H9 (cell line): ENCODE measurements at regions not wholly inside any gene's neighbourhood (a gene's known extent, or its start where the extent isn't known, plus 50 kb on each side); places are given as distances from the start of the nearest gene placed in this dataset.

ENCODE experiments used
- DNase-seq: peaks from one replicate; pipeline ENCODE4 v3.0.0-alpha.2; 2017
- H2AFZ ChIP-seq: one replicate; pipeline ENCODE4 v1.6.1; 2013; ENCODE audit warnings: mild to moderate bottlenecking, low read length, control low read depth, moderate library complexity
- H2AK5ac ChIP-seq: 2 replicates; pipeline ENCODE4 v1.6.1; 2013; ENCODE audit warnings: low read length, control low read depth, mixed read lengths; ENCODE audit not compliant: insufficient read length
- H2BK120ac ChIP-seq: one replicate; pipeline ENCODE4 v1.6.1; 2013; ENCODE audit warnings: low read depth, mild to moderate bottlenecking, low read length, control low read depth, inconsistent platforms; ENCODE audit not compliant: poor library complexity, severe bottlenecking
- H2BK12ac ChIP-seq: 2 replicates; pipeline ENCODE4 v1.6.1; 2013; ENCODE audit warnings: low read length, control low read depth, mixed read lengths, low read depth; ENCODE audit not compliant: insufficient read length
- H2BK15ac ChIP-seq: 2 replicates; pipeline ENCODE4 v1.6.1; 2013; ENCODE audit warnings: low read depth, low read length, control low read depth
- H2BK20ac ChIP-seq: one replicate; pipeline ENCODE4 v1.6.1; 2013; ENCODE audit warnings: low read depth, mild to moderate bottlenecking, low read length, control low read depth, inconsistent platforms; ENCODE audit not compliant: poor library complexity, severe bottlenecking
- H2BK5ac ChIP-seq: 2 replicates; pipeline ENCODE4 v1.6.1; 2013; ENCODE audit warnings: low read length, control low read depth, mixed read lengths; ENCODE audit not compliant: insufficient read length
- H3K14ac ChIP-seq: 2 replicates; pipeline ENCODE4 v1.6.1; 2013; ENCODE audit warnings: low read length, control low read depth; ENCODE audit not compliant: insufficient read depth
- H3K18ac ChIP-seq: 2 replicates; pipeline ENCODE4 v1.6.1; 2013; ENCODE audit warnings: low read depth, mild to moderate bottlenecking, mixed read lengths, low read length, control low read depth; ENCODE audit not compliant: insufficient read length
- H3K23ac ChIP-seq: 2 replicates; pipeline ENCODE4 v1.6.1; 2013; ENCODE audit warnings: low read length, control low read depth, mixed read lengths, low read depth; ENCODE audit not compliant: insufficient read length
- H3K23me2 ChIP-seq: 2 replicates; pipeline ENCODE4 v1.6.1; 2013; ENCODE audit warnings: low read depth, mild to moderate bottlenecking, mixed read lengths, low read length, control low read depth; ENCODE audit not compliant: insufficient read length, poor library complexity, severe bottlenecking
- H3K27ac ChIP-seq: 2 replicates; pipeline ENCODE4 v1.5.1; 2013; ENCODE audit warnings: low read length, control low read depth, mixed read lengths, low read depth; ENCODE audit not compliant: insufficient read length
- H3K27me3 ChIP-seq: 2 replicates; pipeline ENCODE4 v1.6.1; 2013; ENCODE audit warnings: low read length, control low read depth, inconsistent platforms; ENCODE audit not compliant: insufficient read depth
- H3K4ac ChIP-seq: 2 replicates; pipeline ENCODE4 v1.6.1; 2013; ENCODE audit warnings: low read depth, mild to moderate bottlenecking, control low read depth, inconsistent platforms, low read length, moderate library complexity
- H3K4me1 ChIP-seq: 2 replicates; pipeline ENCODE4 v1.6.1; 2013; ENCODE audit warnings: low read length, control low read depth, inconsistent platforms; ENCODE audit not compliant: insufficient read depth
- H3K4me2 ChIP-seq: 2 replicates; pipeline ENCODE4 v1.6.1; 2013; ENCODE audit warnings: low read length, control low read depth, mixed read lengths; ENCODE audit not compliant: insufficient read length, insufficient read depth
- H3K56ac ChIP-seq: 2 replicates; pipeline ENCODE4 v1.6.1; 2013; ENCODE audit warnings: low read depth, mild to moderate bottlenecking, mixed read lengths, low read length, control low read depth; ENCODE audit not compliant: insufficient read length
- H3K79me1 ChIP-seq: 2 replicates; pipeline ENCODE4 v1.6.1; 2013; ENCODE audit warnings: low read depth, mild to moderate bottlenecking, moderate library complexity, low read length, control low read depth, inconsistent platforms; ENCODE audit not compliant: insufficient read depth, poor library complexity, severe bottlenecking
- H3K79me2 ChIP-seq: 2 replicates; pipeline ENCODE4 v1.6.1; 2013; ENCODE audit warnings: low read length, control low read depth, inconsistent platforms; ENCODE audit not compliant: insufficient read depth
- H3K9ac ChIP-seq: 2 replicates; pipeline ENCODE4 v1.6.1; 2013; ENCODE audit warnings: low read length, control low read depth, mixed read lengths; ENCODE audit not compliant: insufficient read length; ENCODE audit errors: extremely low read depth
- H3K9me3 ChIP-seq: one replicate; pipeline ENCODE4 v1.6.1; 2013; ENCODE audit warnings: low read depth, low read length, inconsistent platforms; ENCODE audit not compliant: control insufficient read depth
- H3T11ph ChIP-seq: one replicate; pipeline ENCODE4 v1.6.1; 2013; ENCODE audit warnings: mild to moderate bottlenecking, low read length, control low read depth, inconsistent platforms
- H4K20me1 ChIP-seq: one replicate; pipeline ENCODE4 v1.6.1; 2013; ENCODE audit not compliant: control insufficient read depth, insufficient read length, insufficient read depth
- H4K5ac ChIP-seq: 2 replicates; pipeline ENCODE4 v1.6.1; 2013; ENCODE audit warnings: low read depth, mild to moderate bottlenecking, mixed read lengths, low read length, control low read depth; ENCODE audit not compliant: insufficient read length
- H4K8ac ChIP-seq: replicated peaks from 2 replicates; pipeline ENCODE4 v1.6.1; 2013; ENCODE audit warnings: low read length, control low read depth, mixed read lengths, low read depth; ENCODE audit not compliant: insufficient read length
- H4K91ac ChIP-seq: 2 replicates; pipeline ENCODE4 v1.6.1; 2013; ENCODE audit warnings: low read depth, mild to moderate bottlenecking, moderate library complexity, mixed read lengths, low read length, control low read depth; ENCODE audit not compliant: insufficient read length
- H3K27ac Mint-ChIP-seq, 3 experiments: 2 replicates in 2 of 3; 3 replicates in 1 of 3; pipeline ENCODE4 v1.8.0; 2020 to 2021; ENCODE audit warnings: mixed read lengths in 3 of 3, mild to moderate bottlenecking in 1 of 3, moderate library complexity in 1 of 3
- H3K27me3 Mint-ChIP-seq: 2 replicates; pipeline ENCODE4 v1.8.0; 2021; ENCODE audit warnings: low read depth, mild to moderate bottlenecking, moderate library complexity, mixed read lengths
- H3K36me3 Mint-ChIP-seq, 3 experiments: 2 replicates in 2 of 3; 3 replicates in 1 of 3; pipeline ENCODE4 v1.8.0; 2020 to 2021; ENCODE audit warnings: low read depth in 3 of 3, mixed read lengths in 3 of 3; ENCODE audit not compliant: insufficient read depth in 1 of 3
- H3K4me1 Mint-ChIP-seq, 2 experiments: 2 replicates each; pipeline ENCODE4 v1.8.0; 2020; ENCODE audit warnings: mixed read lengths in 2 of 2
- H3K4me3 Mint-ChIP-seq, 2 experiments: 2 replicates in 1 of 2; 3 replicates in 1 of 2; pipeline ENCODE4 v1.8.0; 2020 to 2021; ENCODE audit warnings: mild to moderate bottlenecking in 2 of 2, mixed read lengths in 2 of 2, moderate library complexity in 1 of 2
- H3K9me3 Mint-ChIP-seq, 2 experiments: 2 replicates in 1 of 2; 3 replicates in 1 of 2; pipeline ENCODE4 v1.8.0; 2020; ENCODE audit warnings: mild to moderate bottlenecking in 2 of 2, mixed read lengths in 2 of 2, moderate library complexity in 1 of 2
- CTCF ChIP-seq: fragments of 200-600 bp; sonication (generic); conservative IDR thresholded peaks from 3 replicates; pipeline ENCODE4 v1.8.0; 2021; ENCODE audit warnings: antibody characterized with exemption, mild to moderate bottlenecking
- WGBS: extraction: QIAGEN DNeasy Blood & Tissue Kit; methylation state at CpG from one replicate; pipeline ENCODE4 v1.1.7; 2013; ENCODE audit warnings: missing lambda C conversion rate, low lambda C conversion rate, mixed read lengths; ENCODE audit not compliant: insufficient read length; ENCODE audit errors: extremely low coverage; 5-methylcytosine and 5-hydroxymethylcytosine counted together

GRCh38 chr5:153299891-153300290 is 190.6 kb upstream of the GRIA1 start:
- H4K8ac ChIP-seq = no peak overlapping the region
- no peak for TF ChIP-seq CTCF
- H3K14ac ChIP-seq = no peak overlapping the region
- no peak overlapping the region for H3K4me2 ChIP-seq
- no peaks in the 10 kb centered on the region for H3K79me2 ChIP-seq
- no peak overlapping the region for H3T11ph ChIP-seq
- H3K23ac ChIP-seq = no peak overlapping the region
- DNase-seq = no peak
- no peak overlapping the region for H2BK5ac ChIP-seq
- H4K5ac ChIP-seq = no peak overlapping the region
- H2BK20ac ChIP-seq = no peak overlapping the region
- no peak overlapping the region for H2AK5ac ChIP-seq
- Mint-ChIP-seq H3K4me3 (no peak overlapping the region), H3K9me3 (peaks cover 24 to 34% of the 10 kb centered on the region in 2 experiments), H3K4me1 (peaks cover 3 to 4% of the 10 kb centered on the region in 2 experiments; a peak in 2 of 4 replicates), H3K27ac (no peak overlapping the region; a peak in 1 of 7 replicates), H3K36me3 (peaks cover 14 to 39% (median 20%) of the 10 kb centered on the region in 3 experiments), H3K27me3 (no peaks in the 10 kb centered on the region; the same call in 1 of the 2 replicates)
- H3K23me2 ChIP-seq = no peaks in the 10 kb centered on the region
- no peaks in the 10 kb centered on the region for H3K9me3 ChIP-seq
- no peak overlapping the region for H3K27ac ChIP-seq
- no CpG with 5 or more reads among the region's 4 CpGs for WGBS
- H2BK15ac ChIP-seq = no peak overlapping the region
- no peak overlapping the region for H3K56ac ChIP-seq
- H2BK120ac ChIP-seq = no peak overlapping the region
- no peak overlapping the region for H3K4ac ChIP-seq
- no peaks in the 10 kb centered on the region for H4K20me1 ChIP-seq
- no peaks in the 10 kb centered on the region for H3K27me3 ChIP-seq
- no peak overlapping the region for H2BK12ac ChIP-seq
- H4K91ac ChIP-seq = no peak overlapping the region
- no peak overlapping the region for H3K9ac ChIP-seq
- no peaks in the 10 kb centered on the region for H3K4me1 ChIP-seq
- no peaks in the 10 kb centered on the region for H3K79me1 ChIP-seq
- no peak overlapping the region for H2AFZ ChIP-seq
- H3K18ac ChIP-seq = no peak overlapping the region
